ENCODE measurements at regions not wholly inside any gene's neighbourhood (a gene's known extent, or its start where the extent isn't known, plus 50 kb on each side); places are given as distances from the start of the nearest gene placed in this dataset.
"Not testable (repeated sequence)": the region's sequence is repeated elsewhere in the genome, so short reads cannot be mapped to it uniquely, and the experiment has no call there.

DNA sequence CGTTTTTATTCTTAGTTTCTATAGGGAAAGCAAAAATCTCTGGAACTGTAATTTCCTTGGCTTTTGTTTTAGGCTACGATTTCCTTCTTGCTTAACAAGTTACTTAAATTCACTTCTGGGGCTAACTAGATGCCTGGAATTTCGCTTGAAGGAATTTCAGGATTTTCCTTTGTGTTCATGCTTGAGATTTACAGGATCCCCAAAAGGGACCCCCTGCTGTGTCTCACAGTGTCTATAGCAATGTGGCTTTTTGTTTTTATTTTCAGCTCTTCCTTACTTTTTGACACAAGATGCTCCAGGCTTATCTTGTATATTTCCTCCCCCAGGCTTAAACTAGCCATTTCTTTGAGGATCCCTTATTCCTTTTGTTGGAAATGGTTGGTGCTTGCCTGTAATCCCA lies 95.5 kb upstream of the DPPA4 start:
- H3K4me1 Mint-ChIP-seq = no peaks in the 10 kb centered on the region
- H3K4me3 Mint-ChIP-seq = no peak overlapping the region
- H3K27ac Mint-ChIP-seq (ENCODE audit: unreplicated experiment) = no peak overlapping the region
- no peaks in the 10 kb centered on the region for H3K27me3 Mint-ChIP-seq (ENCODE audit: low read depth)
- peaks cover 12% of the 10 kb centered on the region for H3K9me3 Mint-ChIP-seq
- DNase-seq (ENCODE audit: low read depth, low spot score) = no peak
- TF ChIP-seq, protein P1, sequence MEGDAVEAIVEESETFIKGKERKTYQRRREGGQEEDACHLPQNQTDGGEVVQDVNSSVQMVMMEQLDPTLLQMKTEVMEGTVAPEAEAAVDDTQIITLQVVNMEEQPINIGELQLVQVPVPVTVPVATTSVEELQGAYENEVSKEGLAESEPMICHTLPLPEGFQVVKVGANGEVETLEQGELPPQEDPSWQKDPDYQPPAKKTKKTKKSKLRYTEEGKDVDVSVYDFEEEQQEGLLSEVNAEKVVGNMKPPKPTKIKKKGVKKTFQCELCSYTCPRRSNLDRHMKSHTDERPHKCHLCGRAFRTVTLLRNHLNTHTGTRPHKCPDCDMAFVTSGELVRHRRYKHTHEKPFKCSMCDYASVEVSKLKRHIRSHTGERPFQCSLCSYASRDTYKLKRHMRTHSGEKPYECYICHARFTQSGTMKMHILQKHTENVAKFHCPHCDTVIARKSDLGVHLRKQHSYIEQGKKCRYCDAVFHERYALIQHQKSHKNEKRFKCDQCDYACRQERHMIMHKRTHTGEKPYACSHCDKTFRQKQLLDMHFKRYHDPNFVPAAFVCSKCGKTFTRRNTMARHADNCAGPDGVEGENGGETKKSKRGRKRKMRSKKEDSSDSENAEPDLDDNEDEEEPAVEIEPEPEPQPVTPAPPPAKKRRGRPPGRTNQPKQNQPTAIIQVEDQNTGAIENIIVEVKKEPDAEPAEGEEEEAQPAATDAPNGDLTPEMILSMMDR (conservative IDR thresholded peaks at IDR 0.05) = no peak
- H3K36me3 Mint-ChIP-seq (ENCODE audit: low read depth) = no peaks in the 10 kb centered on the region

DNA sequence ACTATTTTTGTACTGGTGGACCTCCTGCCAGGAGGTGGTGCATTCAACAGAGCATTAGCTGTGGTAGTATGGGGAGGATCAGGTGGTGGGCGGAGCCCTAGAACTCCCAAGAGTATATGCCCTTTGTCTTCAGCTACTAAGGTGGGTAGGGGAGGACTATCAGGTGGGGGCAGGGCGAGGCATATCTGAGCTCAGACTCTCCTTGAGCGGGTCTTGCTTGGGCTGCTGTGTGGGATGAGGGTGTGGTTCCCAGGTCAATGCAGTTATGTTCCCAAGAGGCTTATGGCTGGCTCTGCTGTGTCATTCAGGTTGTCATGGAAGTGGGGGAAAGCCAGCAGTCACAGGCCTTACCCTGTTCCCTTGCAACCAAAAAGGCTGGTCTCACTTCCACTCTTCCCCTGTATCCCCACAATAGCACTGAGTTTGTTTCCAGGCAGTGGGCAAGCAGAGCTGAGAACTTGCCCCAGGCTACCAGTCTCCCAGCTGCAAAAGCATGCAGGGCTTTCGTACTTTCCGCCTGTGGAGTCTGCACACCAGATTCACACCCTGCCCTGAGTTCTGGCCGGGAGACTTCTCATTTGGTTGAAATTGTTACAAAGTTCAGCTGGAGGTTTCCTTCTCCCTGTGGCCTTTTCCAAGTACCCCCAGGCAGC lies 93.7 kb upstream of the DPPA4 start:
- Mint-ChIP-seq H3K9me3 (peaks cover 18% of the 10 kb centered on the region), H3K4me3 (no peak overlapping the region), H3K27me3 (ENCODE audit: low read depth) (no peaks in the 10 kb centered on the region), H3K36me3 (ENCODE audit: low read depth) (peaks cover 8% of the 10 kb centered on the region), H3K4me1 (no peaks in the 10 kb centered on the region), H3K27ac (ENCODE audit: unreplicated experiment) (no peak overlapping the region)
- TF ChIP-seq, protein P1 (conservative IDR thresholded peaks at IDR 0.05) = no peak
- DNase-seq (ENCODE audit: low read depth, low spot score) = no peak

- no peaks in the 10 kb centered on the region for H3K4me1 Mint-ChIP-seq
- TF ChIP-seq, protein P1 (conservative IDR thresholded peaks at IDR 0.05) = no peak
- DNase-seq (ENCODE audit: low read depth, low spot score) = no peak
- peaks cover 2% of the 10 kb centered on the region for H3K9me3 Mint-ChIP-seq
- no peak overlapping the region for H3K4me3 Mint-ChIP-seq
- H3K36me3 Mint-ChIP-seq (ENCODE audit: low read depth) = peaks cover 2% of the 10 kb centered on the region
- H3K27me3 Mint-ChIP-seq (ENCODE audit: low read depth) = no peaks in the 10 kb centered on the region
- no peak overlapping the region for H3K27ac Mint-ChIP-seq (ENCODE audit: unreplicated experiment)
Observed at GRCh38 chr3:109413049-109413448, 75.7 kb upstream of the DPPA4 start.

- Mint-ChIP-seq H3K4me1 (no peaks in the 10 kb centered on the region), H3K27me3 (ENCODE audit: low read depth) (no peaks in the 10 kb centered on the region), H3K27ac (ENCODE audit: unreplicated experiment) (no peak overlapping the region), H3K9me3 (peaks cover 4% of the 10 kb centered on the region), H3K4me3 (no peak overlapping the region), H3K36me3 (ENCODE audit: low read depth) (peaks cover 4% of the 10 kb centered on the region)
- DNase-seq (ENCODE audit: low read depth, low spot score) = no peak
- TF ChIP-seq, protein P1 (conservative IDR thresholded peaks at IDR 0.05) = no peak
Observed at GRCh38 chr3:109411547-109411946, 74.2 kb upstream of the DPPA4 start.

DNA sequence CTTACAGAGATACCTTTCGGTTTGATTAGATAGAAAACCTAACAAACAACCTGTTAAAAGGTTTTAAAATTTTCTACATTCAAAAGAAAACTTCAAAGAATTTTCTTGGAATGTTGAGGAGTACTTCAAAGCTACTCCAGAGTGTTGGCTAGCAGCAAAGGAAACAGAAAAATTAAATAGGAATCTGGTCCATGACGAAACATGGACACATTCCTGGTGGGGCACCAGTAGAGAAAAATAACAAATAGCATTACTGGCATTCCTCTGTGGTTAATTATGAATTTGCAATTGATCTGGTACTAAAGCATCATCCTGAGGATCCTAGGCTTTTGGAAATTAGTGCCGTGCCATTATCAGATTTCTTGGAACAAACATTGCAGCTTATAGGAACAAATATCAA lies 59.5 kb upstream of the DPPA4 start:
- H3K27me3 Mint-ChIP-seq (ENCODE audit: low read depth) = no peaks in the 10 kb centered on the region
- H3K9me3 Mint-ChIP-seq = no peaks in the 10 kb centered on the region
- no peak for DNase-seq (ENCODE audit: low read depth, low spot score)
- TF ChIP-seq, protein P1 (conservative IDR thresholded peaks at IDR 0.05) = peak; percentile 7
- no peak overlapping the region for H3K4me3 Mint-ChIP-seq
- no peaks in the 10 kb centered on the region for H3K36me3 Mint-ChIP-seq (ENCODE audit: low read depth)
- no peak overlapping the region for H3K27ac Mint-ChIP-seq (ENCODE audit: unreplicated experiment)
- peaks cover 13% of the 10 kb centered on the region for H3K4me1 Mint-ChIP-seq

- Mint-ChIP-seq H3K4me1 (peaks cover 24% of the 10 kb centered on the region), H3K27ac (ENCODE audit: unreplicated experiment) (peak overlapping the region; percentile 98)
- DNase-seq (ENCODE audit: low read depth, low spot score); H3K27me3 Mint-ChIP-seq (ENCODE audit: low read depth); H3K9me3 Mint-ChIP-seq; H3K4me3 Mint-ChIP-seq; H3K36me3 Mint-ChIP-seq (ENCODE audit: low read depth): not testable (repeated sequence)
Observed at GRCh38 chr3:109393728-109394127, 56.4 kb upstream of the DPPA4 start.

Measured in neural crest cell (in vitro differentiated cells).